ENCODE measurements at regions not wholly inside any gene's neighbourhood (a gene's known extent, or its start where the extent isn't known, plus 50 kb on each side); places are given as distances from the start of the nearest gene placed in this dataset.

DNA sequence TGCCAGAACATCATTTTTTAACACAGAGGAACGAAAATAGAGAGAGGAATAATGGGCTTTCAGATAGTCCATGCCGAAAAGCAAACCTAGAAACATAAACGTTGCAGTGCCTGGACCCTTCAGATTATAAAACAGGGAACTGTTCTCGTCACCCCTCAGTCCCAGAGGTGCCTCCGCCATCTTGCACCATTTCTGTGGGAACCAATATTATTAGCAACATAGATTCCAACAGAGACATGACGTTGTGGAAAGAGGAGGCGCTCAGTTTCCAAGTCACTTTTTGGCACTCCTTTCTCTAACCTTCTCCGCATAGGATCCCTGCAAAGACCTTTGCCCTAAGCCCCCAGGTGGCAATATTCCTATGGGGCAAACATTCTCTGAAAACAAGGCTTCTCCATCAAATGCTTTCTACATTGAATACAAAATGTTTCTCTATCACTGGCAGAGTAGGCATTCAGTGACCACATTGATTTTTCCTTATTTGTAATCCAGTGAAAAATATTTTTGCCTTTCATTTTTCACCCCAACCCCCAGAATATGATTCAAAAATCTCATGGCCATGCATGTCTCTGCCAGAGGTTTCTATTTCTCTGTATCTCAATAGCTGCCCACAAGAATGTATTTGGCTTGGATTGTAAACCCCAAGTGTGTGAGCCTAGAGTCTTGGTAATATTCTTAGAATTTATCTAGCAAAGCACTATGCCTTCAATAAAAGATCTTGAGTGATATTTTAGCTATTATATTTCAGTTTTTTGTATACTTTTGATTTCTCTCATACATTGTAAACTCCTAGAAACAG is 500.8 kb upstream of the WWC1 start:
- H3K27ac ChIP-seq (ENCODE audit: control insufficient read depth, insufficient read depth, low read length): no peak overlapping the region
- DNase-seq (ENCODE audit: low read depth, low spot score): no peak
- no peaks in the 10 kb centered on the region for H3K36me3 ChIP-seq (ENCODE audit: control insufficient read depth in 2 of 2, extremely low read depth in 1 of 2, insufficient read depth in 2 of 2, low read length in 2 of 2)
- TF ChIP-seq, protein P1, sequence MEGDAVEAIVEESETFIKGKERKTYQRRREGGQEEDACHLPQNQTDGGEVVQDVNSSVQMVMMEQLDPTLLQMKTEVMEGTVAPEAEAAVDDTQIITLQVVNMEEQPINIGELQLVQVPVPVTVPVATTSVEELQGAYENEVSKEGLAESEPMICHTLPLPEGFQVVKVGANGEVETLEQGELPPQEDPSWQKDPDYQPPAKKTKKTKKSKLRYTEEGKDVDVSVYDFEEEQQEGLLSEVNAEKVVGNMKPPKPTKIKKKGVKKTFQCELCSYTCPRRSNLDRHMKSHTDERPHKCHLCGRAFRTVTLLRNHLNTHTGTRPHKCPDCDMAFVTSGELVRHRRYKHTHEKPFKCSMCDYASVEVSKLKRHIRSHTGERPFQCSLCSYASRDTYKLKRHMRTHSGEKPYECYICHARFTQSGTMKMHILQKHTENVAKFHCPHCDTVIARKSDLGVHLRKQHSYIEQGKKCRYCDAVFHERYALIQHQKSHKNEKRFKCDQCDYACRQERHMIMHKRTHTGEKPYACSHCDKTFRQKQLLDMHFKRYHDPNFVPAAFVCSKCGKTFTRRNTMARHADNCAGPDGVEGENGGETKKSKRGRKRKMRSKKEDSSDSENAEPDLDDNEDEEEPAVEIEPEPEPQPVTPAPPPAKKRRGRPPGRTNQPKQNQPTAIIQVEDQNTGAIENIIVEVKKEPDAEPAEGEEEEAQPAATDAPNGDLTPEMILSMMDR (optimal IDR thresholded peaks at IDR 0.05 in 1 of 3, IDR thresholded peaks at IDR 0.05 in 1 of 3, conservative IDR thresholded peaks at IDR 0.05 in 1 of 3; ENCODE audit: extremely low read depth in 1 of 3, insufficient read depth in 2 of 3, low read length in 3 of 3): no peak
- TF ChIP-seq EZH2 (IDR thresholded peaks at IDR 0.05; ENCODE audit: low read length): no peak
- H3K4me1 ChIP-seq (ENCODE audit: control insufficient read depth, extremely low read depth, insufficient read depth, low read length): no peaks in the 10 kb centered on the region
- no peaks in the 10 kb centered on the region for H3K27me3 ChIP-seq (ENCODE audit: control insufficient read depth, extremely low read depth, insufficient read depth, low read length)
- no peaks in the 10 kb centered on the region for H3K79me2 ChIP-seq (ENCODE audit: control insufficient read depth, insufficient read depth, low read length)
- H2AFZ ChIP-seq (ENCODE audit: control insufficient read depth, low read length): no peak overlapping the region
- no peak overlapping the region for H3K9ac ChIP-seq (ENCODE audit: control insufficient read depth, extremely low read depth, insufficient read depth, low read length)
- no peaks in the 10 kb centered on the region for H3K9me1 ChIP-seq (ENCODE audit: control insufficient read depth, extremely low read depth, insufficient read depth, low read length)
- no peaks in the 10 kb centered on the region for H4K20me1 ChIP-seq (ENCODE audit: control insufficient read depth, extremely low read depth, insufficient read depth, low read length)
- H3K4me3 ChIP-seq (ENCODE audit: control insufficient read depth in 2 of 3, extremely low read depth in 1 of 3, insufficient read depth in 2 of 3, low read depth in 1 of 3, low read length in 3 of 3): no peak overlapping the region
- FAIRE-seq: no peak
- dilution Hi-C loops (cut with MboI; ENCODE audit: extremely low pct_ligation_motif_present, low sequenced_read_pairs): no loop called here
- H3K9me3 ChIP-seq (ENCODE audit: control insufficient read depth, low read depth, low read length): no peaks in the 10 kb centered on the region
- no peak overlapping the region for H3K4me2 ChIP-seq (ENCODE audit: control insufficient read depth, extremely low read depth, insufficient read depth, low read depth, low read length)

DNA sequence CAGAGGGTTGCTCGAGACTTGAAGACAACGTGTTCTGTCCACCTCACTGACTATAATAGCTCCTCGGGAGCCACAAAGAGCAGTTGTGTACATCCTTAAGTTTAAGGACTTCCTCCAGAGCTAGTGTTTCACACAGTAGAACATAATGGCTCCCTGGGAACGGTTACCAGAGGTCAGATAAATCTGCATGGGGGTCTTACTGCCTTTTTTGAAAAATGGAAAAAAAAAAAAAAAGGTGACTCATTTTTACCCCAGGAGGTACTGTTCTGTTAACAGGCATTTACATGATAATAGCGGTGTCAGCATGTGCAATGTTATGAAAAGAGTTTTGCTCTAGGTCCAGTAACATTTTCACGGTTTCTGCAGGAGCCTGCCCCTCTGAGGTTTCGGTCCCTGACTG is 498.9 kb upstream of the WWC1 start:
- H3K4me1 ChIP-seq (ENCODE audit: control insufficient read depth, extremely low read depth, insufficient read depth, low read length): no peaks in the 10 kb centered on the region
- dilution Hi-C loops (cut with MboI; ENCODE audit: extremely low pct_ligation_motif_present, low sequenced_read_pairs): no loop called here
- no peaks in the 10 kb centered on the region for H4K20me1 ChIP-seq (ENCODE audit: control insufficient read depth, extremely low read depth, insufficient read depth, low read length)
- no peak for DNase-seq (ENCODE audit: low read depth, low spot score)
- no peaks in the 10 kb centered on the region for H3K9me1 ChIP-seq (ENCODE audit: control insufficient read depth, extremely low read depth, insufficient read depth, low read length)
- no peaks in the 10 kb centered on the region for H3K9me3 ChIP-seq (ENCODE audit: control insufficient read depth, low read depth, low read length)
- H3K9ac ChIP-seq (ENCODE audit: control insufficient read depth, extremely low read depth, insufficient read depth, low read length): no peak overlapping the region
- H3K27me3 ChIP-seq (ENCODE audit: control insufficient read depth, extremely low read depth, insufficient read depth, low read length): no peaks in the 10 kb centered on the region
- H3K4me3 ChIP-seq (ENCODE audit: control insufficient read depth in 2 of 3, extremely low read depth in 1 of 3, insufficient read depth in 2 of 3, low read depth in 1 of 3, low read length in 3 of 3): no peak overlapping the region
- no peak overlapping the region for H3K4me2 ChIP-seq (ENCODE audit: control insufficient read depth, extremely low read depth, insufficient read depth, low read depth, low read length)
- TF ChIP-seq EZH2 (IDR thresholded peaks at IDR 0.05; ENCODE audit: low read length): no peak
- TF ChIP-seq, protein P1 (optimal IDR thresholded peaks at IDR 0.05 in 1 of 3, IDR thresholded peaks at IDR 0.05 in 1 of 3, conservative IDR thresholded peaks at IDR 0.05 in 1 of 3; ENCODE audit: extremely low read depth in 1 of 3, insufficient read depth in 2 of 3, low read length in 3 of 3): no peak
- H2AFZ ChIP-seq (ENCODE audit: control insufficient read depth, low read length): no peak overlapping the region
- FAIRE-seq: no peak
- H3K27ac ChIP-seq (ENCODE audit: control insufficient read depth, insufficient read depth, low read length): no peak overlapping the region
- no peaks in the 10 kb centered on the region for H3K36me3 ChIP-seq (ENCODE audit: control insufficient read depth in 2 of 2, extremely low read depth in 1 of 2, insufficient read depth in 2 of 2, low read length in 2 of 2)
- no peaks in the 10 kb centered on the region for H3K79me2 ChIP-seq (ENCODE audit: control insufficient read depth, insufficient read depth, low read length)

Data from keratinocyte (primary cell).